Skeletal muscle satellite cell (primary cell): ENCODE measurements at regions not wholly inside any gene's neighbourhood (a gene's known extent, or its start where the extent isn't known, plus 50 kb on each side); places are given as distances from the start of the nearest gene placed in this dataset.

Experiments used
- H3K27me3 ChIP-seq: 2 replicates; pipeline ENCODE4 v1.7.0; 2013; ENCODE audit warnings: low read length; ENCODE audit not compliant: control insufficient read depth, insufficient read depth
- H3K36me3 ChIP-seq: 2 replicates; pipeline ENCODE4 v1.7.0; 2013; ENCODE audit warnings: mild to moderate bottlenecking, control low read depth, low read length; ENCODE audit not compliant: insufficient read depth
- H3K4me1 ChIP-seq: 2 replicates; pipeline ENCODE4 v1.7.0; 2013; ENCODE audit warnings: low read length; ENCODE audit not compliant: control insufficient read depth, insufficient read depth
- H3K4me2 ChIP-seq: 2 replicates; pipeline ENCODE4 v1.7.0; 2013; ENCODE audit warnings: mild to moderate bottlenecking, low read length
- H3K4me3 ChIP-seq: 2 replicates; pipeline ENCODE4 v1.7.0; 2013; ENCODE audit warnings: low read length
- H3K9ac ChIP-seq: 2 replicates; pipeline ENCODE4 v1.7.0; 2013; ENCODE audit warnings: mild to moderate bottlenecking, low read depth, low read length, moderate library complexity
- H3K9me3 ChIP-seq: replicated peaks from 2 replicates; pipeline ENCODE4 v1.7.0; 2013; ENCODE audit warnings: mild to moderate bottlenecking, control low read depth, low read length

GRCh38 chr17:45706033-45706432 is 78.1 kb upstream of the CRHR1 start:
- Histone ChIP-seq H3K36me3 (no peaks in the 10 kb centered on the region), H3K4me1 (peaks cover 13% of the 10 kb centered on the region), H3K4me2 (no peak overlapping the region), H3K27me3 (peaks cover 58% of the 10 kb centered on the region), H3K9me3 (no peaks in the 10 kb centered on the region), H3K4me3 (no peak overlapping the region), H3K9ac (no peak overlapping the region)

GRCh38 chr17:45708707-45709290 is 75.3 kb upstream of the CRHR1 start:
- H3K9me3 ChIP-seq: no peaks in the 10 kb centered on the region
- H3K27me3 ChIP-seq: peaks cover 71% of the 10 kb centered on the region
- H3K36me3 ChIP-seq: no peaks in the 10 kb centered on the region
- H3K9ac ChIP-seq: no peak overlapping the region
- H3K4me2 ChIP-seq: no peak overlapping the region
- peaks cover 13% of the 10 kb centered on the region for H3K4me1 ChIP-seq
- no peak overlapping the region for H3K4me3 ChIP-seq

- H3K9me3 ChIP-seq: no peaks in the 10 kb centered on the region
- H3K36me3 ChIP-seq: no peaks in the 10 kb centered on the region
- peaks cover 12% of the 10 kb centered on the region for H3K4me1 ChIP-seq
- H3K4me2 ChIP-seq: no peak overlapping the region
- no peak overlapping the region for H3K4me3 ChIP-seq
- H3K9ac ChIP-seq: no peak overlapping the region
- H3K27me3 ChIP-seq: peaks cover 67% of the 10 kb centered on the region
These were observed 74.3 kb upstream of the CRHR1 start for GRCh38 chr17:45709728-45710288.

GRCh38 chr17:45715787-45716186 is 68.3 kb upstream of the CRHR1 start:
- peaks cover 41% of the 10 kb centered on the region for H3K27me3 ChIP-seq
- H3K4me3 ChIP-seq: no peak overlapping the region
- no peak overlapping the region for H3K4me2 ChIP-seq

GRCh38 chr17:45718791-45719190 is 65.3 kb upstream of the CRHR1 start:
- Histone ChIP-seq H3K9me3 (no peaks in the 10 kb centered on the region), H3K4me1 (no peaks in the 10 kb centered on the region), H3K27me3 (peaks cover 30% of the 10 kb centered on the region), H3K4me3 (no peak overlapping the region), H3K9ac (no peak overlapping the region), H3K4me2 (no peak overlapping the region), H3K36me3 (no peaks in the 10 kb centered on the region)

More at GRCh38 chr17:45715787-45716186, 68.3 kb upstream of the CRHR1 start:
- H3K36me3 ChIP-seq: no peaks in the 10 kb centered on the region
- no peak overlapping the region for H3K9ac ChIP-seq
- H3K9me3 ChIP-seq: no peaks in the 10 kb centered on the region
- no peaks in the 10 kb centered on the region for H3K4me1 ChIP-seq

GRCh38 chr17:45719335-45720071 is 64.6 kb upstream of the CRHR1 start:
- H3K9me3 ChIP-seq: no peaks in the 10 kb centered on the region
- peaks cover 30% of the 10 kb centered on the region for H3K27me3 ChIP-seq
- no peaks in the 10 kb centered on the region for H3K4me1 ChIP-seq
- H3K36me3 ChIP-seq: no peaks in the 10 kb centered on the region
- no peak overlapping the region for H3K4me3 ChIP-seq
- H3K9ac ChIP-seq: no peak overlapping the region
- H3K4me2 ChIP-seq: no peak overlapping the region

- H3K36me3 ChIP-seq: no peaks in the 10 kb centered on the region
- no peak overlapping the region for H3K4me3 ChIP-seq
- H3K9me3 ChIP-seq: no peaks in the 10 kb centered on the region
- H3K4me1 ChIP-seq: no peaks in the 10 kb centered on the region
- peaks cover 28% of the 10 kb centered on the region for H3K27me3 ChIP-seq
- H3K4me2 ChIP-seq: no peak overlapping the region
- no peak overlapping the region for H3K9ac ChIP-seq
These were observed 63.7 kb upstream of the CRHR1 start for GRCh38 chr17:45720386-45720785.

GRCh38 chr17:45722161-45722560 is 62.0 kb upstream of the CRHR1 start:
- no peak overlapping the region for H3K4me2 ChIP-seq
- H3K9ac ChIP-seq: no peak overlapping the region
- H3K4me3 ChIP-seq: no peak overlapping the region
- H3K27me3 ChIP-seq: peaks cover 35% of the 10 kb centered on the region
- no peaks in the 10 kb centered on the region for H3K4me1 ChIP-seq
- no peaks in the 10 kb centered on the region for H3K9me3 ChIP-seq
- no peaks in the 10 kb centered on the region for H3K36me3 ChIP-seq

GRCh38 chr17:45729294-45729907 is 54.7 kb upstream of the CRHR1 start:
- H3K9me3 ChIP-seq: no peaks in the 10 kb centered on the region
- H3K4me1 ChIP-seq: no peaks in the 10 kb centered on the region
- H3K4me3 ChIP-seq: no peak overlapping the region
- H3K9ac ChIP-seq: no peak overlapping the region
- H3K27me3 ChIP-seq: peaks cover 35% of the 10 kb centered on the region
- H3K4me2 ChIP-seq: no peak overlapping the region
- H3K36me3 ChIP-seq: no peaks in the 10 kb centered on the region

- H3K4me1 ChIP-seq: no peaks in the 10 kb centered on the region
- H3K9me3 ChIP-seq: no peaks in the 10 kb centered on the region
- H3K36me3 ChIP-seq: no peaks in the 10 kb centered on the region
- H3K9ac ChIP-seq: no peak overlapping the region
- peaks cover 30% of the 10 kb centered on the region for H3K27me3 ChIP-seq
- no peak overlapping the region for H3K4me2 ChIP-seq
- no peak overlapping the region for H3K4me3 ChIP-seq
These were observed 53.9 kb upstream of the CRHR1 start for GRCh38 chr17:45730192-45730591.

GRCh38 chr17:45731459-45731858 is 52.7 kb upstream of the CRHR1 start:
- Histone ChIP-seq H3K9me3 (no peaks in the 10 kb centered on the region), H3K36me3 (no peaks in the 10 kb centered on the region), H3K4me3 (no peak overlapping the region), H3K4me2 (no peak overlapping the region), H3K27me3 (peaks cover 24% of the 10 kb centered on the region), H3K9ac (no peak overlapping the region), H3K4me1 (no peaks in the 10 kb centered on the region)
